ENCODE measurements at regions not wholly inside any gene's neighbourhood (a gene's known extent, or its start where the extent isn't known, plus 50 kb on each side); places are given as distances from the start of the nearest gene placed in this dataset.

DNA sequence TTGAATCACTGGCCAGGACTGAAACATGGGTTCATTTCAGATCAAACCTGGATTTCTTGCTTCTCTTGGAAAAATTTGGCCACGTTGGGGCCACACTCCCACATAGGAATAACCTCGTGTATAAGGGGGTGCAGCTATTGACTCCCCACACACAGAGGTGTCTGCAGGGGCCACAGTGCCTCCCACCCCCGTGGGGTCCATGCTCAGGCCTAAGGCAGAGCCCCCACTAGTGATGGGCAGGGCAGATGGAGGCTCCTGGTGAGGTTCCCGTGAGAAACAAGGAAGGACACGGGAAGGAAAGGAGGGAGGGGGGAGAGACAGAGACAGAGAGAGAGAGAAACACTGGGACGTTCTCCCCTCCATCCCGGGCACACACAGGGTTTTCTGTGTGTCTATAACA lies 230.5 kb downstream of the ERMARD start (continued):
- TF ChIP-seq, protein P1, sequence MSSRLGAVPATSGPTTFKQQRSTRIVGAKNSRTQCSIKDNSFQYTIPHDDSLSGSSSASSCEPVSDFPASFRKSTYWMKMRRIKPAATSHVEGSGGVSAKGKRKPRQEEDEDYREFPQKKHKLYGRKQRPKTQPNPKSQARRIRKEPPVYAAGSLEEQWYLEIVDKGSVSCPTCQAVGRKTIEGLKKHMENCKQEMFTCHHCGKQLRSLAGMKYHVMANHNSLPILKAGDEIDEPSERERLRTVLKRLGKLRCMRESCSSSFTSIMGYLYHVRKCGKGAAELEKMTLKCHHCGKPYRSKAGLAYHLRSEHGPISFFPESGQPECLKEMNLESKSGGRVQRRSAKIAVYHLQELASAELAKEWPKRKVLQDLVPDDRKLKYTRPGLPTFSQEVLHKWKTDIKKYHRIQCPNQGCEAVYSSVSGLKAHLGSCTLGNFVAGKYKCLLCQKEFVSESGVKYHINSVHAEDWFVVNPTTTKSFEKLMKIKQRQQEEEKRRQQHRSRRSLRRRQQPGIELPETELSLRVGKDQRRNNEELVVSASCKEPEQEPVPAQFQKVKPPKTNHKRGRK (CRISPR knock-in tag; IDR thresholded peaks at IDR 0.05; ENCODE audit: borderline replicate concordance), result no peak
- TF ChIP-seq RELA (CRISPR knock-in tag; IDR thresholded peaks at IDR 0.05; ENCODE audit: borderline replicate concordance) (no peak), ZNF121 (CRISPR knock-in tag; IDR thresholded peaks at IDR 0.05) (no peak), ATF1 (CRISPR knock-in tag; IDR thresholded peaks at IDR 0.05) (no peak)
- TF ChIP-seq, protein P2, sequence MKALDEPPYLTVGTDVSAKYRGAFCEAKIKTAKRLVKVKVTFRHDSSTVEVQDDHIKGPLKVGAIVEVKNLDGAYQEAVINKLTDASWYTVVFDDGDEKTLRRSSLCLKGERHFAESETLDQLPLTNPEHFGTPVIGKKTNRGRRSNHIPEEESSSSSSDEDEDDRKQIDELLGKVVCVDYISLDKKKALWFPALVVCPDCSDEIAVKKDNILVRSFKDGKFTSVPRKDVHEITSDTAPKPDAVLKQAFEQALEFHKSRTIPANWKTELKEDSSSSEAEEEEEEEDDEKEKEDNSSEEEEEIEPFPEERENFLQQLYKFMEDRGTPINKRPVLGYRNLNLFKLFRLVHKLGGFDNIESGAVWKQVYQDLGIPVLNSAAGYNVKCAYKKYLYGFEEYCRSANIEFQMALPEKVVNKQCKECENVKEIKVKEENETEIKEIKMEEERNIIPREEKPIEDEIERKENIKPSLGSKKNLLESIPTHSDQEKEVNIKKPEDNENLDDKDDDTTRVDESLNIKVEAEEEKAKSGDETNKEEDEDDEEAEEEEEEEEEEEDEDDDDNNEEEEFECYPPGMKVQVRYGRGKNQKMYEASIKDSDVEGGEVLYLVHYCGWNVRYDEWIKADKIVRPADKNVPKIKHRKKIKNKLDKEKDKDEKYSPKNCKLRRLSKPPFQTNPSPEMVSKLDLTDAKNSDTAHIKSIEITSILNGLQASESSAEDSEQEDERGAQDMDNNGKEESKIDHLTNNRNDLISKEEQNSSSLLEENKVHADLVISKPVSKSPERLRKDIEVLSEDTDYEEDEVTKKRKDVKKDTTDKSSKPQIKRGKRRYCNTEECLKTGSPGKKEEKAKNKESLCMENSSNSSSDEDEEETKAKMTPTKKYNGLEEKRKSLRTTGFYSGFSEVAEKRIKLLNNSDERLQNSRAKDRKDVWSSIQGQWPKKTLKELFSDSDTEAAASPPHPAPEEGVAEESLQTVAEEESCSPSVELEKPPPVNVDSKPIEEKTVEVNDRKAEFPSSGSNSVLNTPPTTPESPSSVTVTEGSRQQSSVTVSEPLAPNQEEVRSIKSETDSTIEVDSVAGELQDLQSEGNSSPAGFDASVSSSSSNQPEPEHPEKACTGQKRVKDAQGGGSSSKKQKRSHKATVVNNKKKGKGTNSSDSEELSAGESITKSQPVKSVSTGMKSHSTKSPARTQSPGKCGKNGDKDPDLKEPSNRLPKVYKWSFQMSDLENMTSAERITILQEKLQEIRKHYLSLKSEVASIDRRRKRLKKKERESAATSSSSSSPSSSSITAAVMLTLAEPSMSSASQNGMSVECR (CRISPR knock-in tag; IDR thresholded peaks at IDR 0.05; ENCODE audit: borderline replicate concordance), result no peak
- TF ChIP-seq, protein P3, sequence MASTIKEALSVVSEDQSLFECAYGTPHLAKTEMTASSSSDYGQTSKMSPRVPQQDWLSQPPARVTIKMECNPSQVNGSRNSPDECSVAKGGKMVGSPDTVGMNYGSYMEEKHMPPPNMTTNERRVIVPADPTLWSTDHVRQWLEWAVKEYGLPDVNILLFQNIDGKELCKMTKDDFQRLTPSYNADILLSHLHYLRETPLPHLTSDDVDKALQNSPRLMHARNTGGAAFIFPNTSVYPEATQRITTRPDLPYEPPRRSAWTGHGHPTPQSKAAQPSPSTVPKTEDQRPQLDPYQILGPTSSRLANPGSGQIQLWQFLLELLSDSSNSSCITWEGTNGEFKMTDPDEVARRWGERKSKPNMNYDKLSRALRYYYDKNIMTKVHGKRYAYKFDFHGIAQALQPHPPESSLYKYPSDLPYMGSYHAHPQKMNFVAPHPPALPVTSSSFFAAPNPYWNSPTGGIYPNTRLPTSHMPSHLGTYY (CRISPR knock-in tag; IDR thresholded peaks at IDR 0.05), result no peak
- TF ChIP-seq, protein P4, sequence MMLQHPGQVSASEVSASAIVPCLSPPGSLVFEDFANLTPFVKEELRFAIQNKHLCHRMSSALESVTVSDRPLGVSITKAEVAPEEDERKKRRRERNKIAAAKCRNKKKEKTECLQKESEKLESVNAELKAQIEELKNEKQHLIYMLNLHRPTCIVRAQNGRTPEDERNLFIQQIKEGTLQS (CRISPR knock-in tag; conservative IDR thresholded peaks at IDR 0.05), result no peak
- TF ChIP-seq, protein P5, sequence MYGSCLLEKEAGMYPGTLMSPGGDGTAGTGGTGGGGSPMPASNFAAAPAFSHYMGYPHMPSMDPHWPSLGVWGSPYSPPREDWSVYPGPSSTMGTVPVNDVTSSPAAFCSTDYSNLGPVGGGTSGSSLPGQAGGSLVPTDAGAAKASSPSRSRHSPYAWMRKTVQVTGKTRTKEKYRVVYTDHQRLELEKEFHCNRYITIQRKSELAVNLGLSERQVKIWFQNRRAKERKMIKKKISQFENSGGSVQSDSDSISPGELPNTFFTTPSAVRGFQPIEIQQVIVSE (CRISPR knock-in tag; IDR thresholded peaks at IDR 0.05; ENCODE audit: borderline replicate concordance), result no peak
- TF ChIP-seq, protein P6, sequence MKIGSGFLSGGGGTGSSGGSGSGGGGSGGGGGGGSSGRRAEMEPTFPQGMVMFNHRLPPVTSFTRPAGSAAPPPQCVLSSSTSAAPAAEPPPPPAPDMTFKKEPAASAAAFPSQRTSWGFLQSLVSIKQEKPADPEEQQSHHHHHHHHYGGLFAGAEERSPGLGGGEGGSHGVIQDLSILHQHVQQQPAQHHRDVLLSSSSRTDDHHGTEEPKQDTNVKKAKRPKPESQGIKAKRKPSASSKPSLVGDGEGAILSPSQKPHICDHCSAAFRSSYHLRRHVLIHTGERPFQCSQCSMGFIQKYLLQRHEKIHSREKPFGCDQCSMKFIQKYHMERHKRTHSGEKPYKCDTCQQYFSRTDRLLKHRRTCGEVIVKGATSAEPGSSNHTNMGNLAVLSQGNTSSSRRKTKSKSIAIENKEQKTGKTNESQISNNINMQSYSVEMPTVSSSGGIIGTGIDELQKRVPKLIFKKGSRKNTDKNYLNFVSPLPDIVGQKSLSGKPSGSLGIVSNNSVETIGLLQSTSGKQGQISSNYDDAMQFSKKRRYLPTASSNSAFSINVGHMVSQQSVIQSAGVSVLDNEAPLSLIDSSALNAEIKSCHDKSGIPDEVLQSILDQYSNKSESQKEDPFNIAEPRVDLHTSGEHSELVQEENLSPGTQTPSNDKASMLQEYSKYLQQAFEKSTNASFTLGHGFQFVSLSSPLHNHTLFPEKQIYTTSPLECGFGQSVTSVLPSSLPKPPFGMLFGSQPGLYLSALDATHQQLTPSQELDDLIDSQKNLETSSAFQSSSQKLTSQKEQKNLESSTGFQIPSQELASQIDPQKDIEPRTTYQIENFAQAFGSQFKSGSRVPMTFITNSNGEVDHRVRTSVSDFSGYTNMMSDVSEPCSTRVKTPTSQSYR (CRISPR knock-in tag; IDR thresholded peaks at IDR 0.05), result no peak
- TF ChIP-seq, protein P7, sequence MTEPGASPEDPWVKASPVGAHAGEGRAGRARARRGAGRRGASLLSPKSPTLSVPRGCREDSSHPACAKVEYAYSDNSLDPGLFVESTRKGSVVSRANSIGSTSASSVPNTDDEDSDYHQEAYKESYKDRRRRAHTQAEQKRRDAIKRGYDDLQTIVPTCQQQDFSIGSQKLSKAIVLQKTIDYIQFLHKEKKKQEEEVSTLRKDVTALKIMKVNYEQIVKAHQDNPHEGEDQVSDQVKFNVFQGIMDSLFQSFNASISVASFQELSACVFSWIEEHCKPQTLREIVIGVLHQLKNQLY (CRISPR knock-in tag; IDR thresholded peaks at IDR 0.05), result no peak

DNA sequence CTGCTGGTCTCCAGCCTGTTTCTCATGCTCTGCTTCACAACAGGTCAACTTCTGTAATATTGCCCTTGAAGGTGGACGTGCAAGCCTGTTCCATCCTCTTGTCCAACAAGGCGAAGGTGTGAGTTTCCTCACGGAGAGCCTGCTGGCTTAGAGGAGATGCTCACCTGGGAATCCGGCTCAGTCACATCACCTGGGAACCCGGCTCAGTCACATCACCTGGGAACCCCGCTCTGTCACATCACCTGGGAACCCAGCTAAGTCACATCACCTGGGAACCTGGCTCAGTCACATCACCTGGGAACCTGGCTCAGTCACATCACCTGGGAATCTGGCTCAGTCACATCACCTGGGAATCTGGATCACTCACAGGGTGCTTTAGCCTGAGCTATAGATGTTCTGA lies 230.1 kb downstream of the ERMARD start:
- ATAC-seq, result no peak
- no peak for TF ChIP-seq ZNF219 (CRISPR knock-in tag; IDR thresholded peaks at IDR 0.05; ENCODE audit: borderline replicate concordance)
- TF ChIP-seq TEAD1 (CRISPR knock-in tag; IDR thresholded peaks at IDR 0.05), result no peak
- TF ChIP-seq ZNF423 (CRISPR knock-in tag; IDR thresholded peaks at IDR 0.05), result no peak
- TF ChIP-seq, protein P8, sequence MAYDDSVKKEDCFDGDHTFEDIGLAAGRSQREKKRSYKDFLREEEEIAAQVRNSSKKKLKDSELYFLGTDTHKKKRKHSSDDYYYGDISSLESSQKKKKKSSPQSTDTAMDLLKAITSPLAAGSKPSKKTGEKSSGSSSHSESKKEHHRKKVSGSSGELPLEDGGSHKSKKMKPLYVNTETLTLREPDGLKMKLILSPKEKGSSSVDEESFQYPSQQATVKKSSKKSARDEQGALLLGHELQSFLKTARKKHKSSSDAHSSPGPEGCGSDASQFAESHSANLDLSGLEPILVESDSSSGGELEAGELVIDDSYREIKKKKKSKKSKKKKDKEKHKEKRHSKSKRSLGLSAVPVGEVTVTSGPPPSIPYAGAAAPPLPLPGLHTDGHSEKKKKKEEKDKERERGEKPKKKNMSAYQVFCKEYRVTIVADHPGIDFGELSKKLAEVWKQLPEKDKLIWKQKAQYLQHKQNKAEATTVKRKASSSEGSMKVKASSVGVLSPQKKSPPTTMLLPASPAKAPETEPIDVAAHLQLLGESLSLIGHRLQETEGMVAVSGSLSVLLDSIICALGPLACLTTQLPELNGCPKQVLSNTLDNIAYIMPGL (CRISPR knock-in tag; IDR thresholded peaks at IDR 0.05), result no peak
- TF ChIP-seq GTF2I (CRISPR knock-in tag; conservative IDR thresholded peaks at IDR 0.05), result no peak
- TF ChIP-seq SMAD3 (CRISPR knock-in tag; IDR thresholded peaks at IDR 0.05; ENCODE audit: borderline replicate concordance), result no peak
- TF ChIP-seq, protein P1 (CRISPR knock-in tag; IDR thresholded peaks at IDR 0.05; ENCODE audit: borderline replicate concordance), result no peak
- TF ChIP-seq, protein P5 (CRISPR knock-in tag; IDR thresholded peaks at IDR 0.05; ENCODE audit: borderline replicate concordance), result no peak
- TF ChIP-seq PRRX2 (CRISPR knock-in tag; IDR thresholded peaks at IDR 0.05), result no peak

More for the DNA sequence above, 230.1 kb downstream of the ERMARD start:
- H3K4me3 Mint-ChIP-seq, result no peak overlapping the region
- CTCF ChIA-PET, result no interaction called here
- H3K36me3 Mint-ChIP-seq, result no peaks in the 10 kb centered on the region
- no peaks in the 10 kb centered on the region for H3K4me1 Mint-ChIP-seq
- DNase-seq (ENCODE audit: low spot score), result no peak
- no peaks in the 10 kb centered on the region for H3K27me3 Mint-ChIP-seq (ENCODE audit: low read depth)
- H3K9me3 Mint-ChIP-seq, result no peaks in the 10 kb centered on the region
- H3K27ac Mint-ChIP-seq, result no peak overlapping the region
- POLR2A ChIA-PET, result interaction anchor here (0.6 kb wide), 1 partner anchor 538 kb away, joined by 3 read pairs; no protein-coding TSS in a partner anchor

Data from WTC11 (cell line).